NCI-H1436 (cell line): ENCODE measurements at regions not wholly inside any gene's neighbourhood (a gene's known extent, or its start where the extent isn't known, plus 50 kb on each side); places are given as distances from the start of the nearest gene placed in this dataset.
A peak's percentile ranks its signal among the peaks of the same experiment; 100 is the strongest.

ENCODE experiments used
- DNase-seq: peaks from one replicate; lab custom pipeline; 2025; lab: John Stamatoyannopoulos, UW

- DNase-seq, result no peak
Observed at GRCh38 chr4:79082997-79083396, 143.8 kb upstream of the PAQR3 start.

- DNase-seq, result no peak
Observed at GRCh38 chr4:79081973-79082372, 142.7 kb upstream of the PAQR3 start.

- DNase-seq, result no peak
Observed at GRCh38 chr4:79078339-79078738, 139.1 kb upstream of the PAQR3 start.

GRCh38 chr4:79074040-79074439, 134.8 kb upstream of the PAQR3 start:
- no peak for DNase-seq

GRCh38 chr4:79073471-79073870, 134.2 kb upstream of the PAQR3 start:
- no peak for DNase-seq

- no peak for DNase-seq
Observed at GRCh38 chr4:79065262-79065661, 126.0 kb upstream of the PAQR3 start.

- DNase-seq, result no peak
Observed at GRCh38 chr4:79064806-79065205, 125.6 kb upstream of the PAQR3 start.

- DNase-seq, result no peak
Observed at GRCh38 chr4:79059631-79060399, 120.6 kb upstream of the PAQR3 start.

GRCh38 chr4:79057772-79058171, 118.5 kb upstream of the PAQR3 start:
- no peak for DNase-seq

- DNase-seq, result no peak
Observed at GRCh38 chr4:79053754-79054153, 114.5 kb upstream of the PAQR3 start.

- DNase-seq, result peak; percentile 23
Observed at GRCh38 chr4:79050541-79050880, 111.3 kb upstream of the PAQR3 start.

- DNase-seq, result peak; percentile 15
Observed at GRCh38 chr4:79049840-79050540, 110.8 kb upstream of the PAQR3 start.

- DNase-seq, result no peak
Observed at GRCh38 chr4:79048878-79049277, 109.6 kb upstream of the PAQR3 start.

- DNase-seq, result no peak
Observed at GRCh38 chr4:79047316-79047715, 108.1 kb upstream of the PAQR3 start.

GRCh38 chr4:79046016-79046592, 106.9 kb upstream of the PAQR3 start:
- DNase-seq, result no peak

- no peak for DNase-seq
Observed at GRCh38 chr4:79044141-79044659, 105.0 kb upstream of the PAQR3 start.

- no peak for DNase-seq
Observed at GRCh38 chr4:79043138-79043537, 103.9 kb upstream of the PAQR3 start.

- peak; percentile 46 for DNase-seq
Observed at GRCh38 chr4:79042079-79042674, 102.9 kb upstream of the PAQR3 start.

- no peak for DNase-seq
Observed at GRCh38 chr4:79034544-79034943, 95.3 kb upstream of the PAQR3 start.

GRCh38 chr4:79030973-79031372, 91.7 kb upstream of the PAQR3 start:
- DNase-seq, result no peak

GRCh38 chr4:79027656-79028055, 88.4 kb upstream of the PAQR3 start:
- DNase-seq, result no peak

GRCh38 chr4:79025170-79025569, 85.9 kb upstream of the PAQR3 start:
- no peak for DNase-seq
